Natural killer cell (primary cell): ENCODE measurements at regions not wholly inside any gene's neighbourhood (a gene's known extent, or its start where the extent isn't known, plus 50 kb on each side); places are given as distances from the start of the nearest gene placed in this dataset.

ENCODE experiments used
- ATAC-seq, 3 donors: fragments of 150-1000 bp in 2 of 3; fragments of 200-7000 bp in 1 of 3; cut with Tn5 transposase; 1 replicate in 1 of 3; 2 replicates in 2 of 3; pipeline ENCODE4 v1.10.0; 2021; ENCODE audit warnings: mild to moderate bottlenecking in 2 of 3, moderate library complexity in 2 of 3
- DNase-seq, 2 donors: peaks; one replicate each; pipeline versions ENCODE4 v3.0.0 to v3.0.0-alpha.2; 2013 to 2021; ENCODE audit warnings: mixed read lengths in 1 of 2
- H3K27ac ChIP-seq: one replicate; pipeline ENCODE4 v1.5.1; 2013; ENCODE audit warnings: mild to moderate bottlenecking, low read length
- H3K27me3 ChIP-seq: one replicate; pipeline ENCODE4 v1.6.1; 2013; ENCODE audit warnings: low read length; ENCODE audit not compliant: control insufficient read depth, insufficient read depth
- H3K36me3 ChIP-seq: one replicate; pipeline ENCODE4 v1.6.1; 2013; ENCODE audit warnings: low read length; ENCODE audit not compliant: control insufficient read depth, insufficient read depth
- H3K4me1 ChIP-seq: one replicate; pipeline ENCODE4 v1.6.1; 2013; ENCODE audit warnings: low read length; ENCODE audit not compliant: control insufficient read depth, insufficient read depth
- H3K4me3 ChIP-seq: one replicate; pipeline ENCODE4 v1.5.1; 2013; ENCODE audit warnings: low read length
- H3K9me3 ChIP-seq: one replicate; pipeline ENCODE4 v1.6.1; 2013; ENCODE audit warnings: low read length; ENCODE audit not compliant: control insufficient read depth, insufficient read depth
- H3K27ac Mint-ChIP-seq, 2 donors: one replicate each; pipeline ENCODE4 v1.8.0; 2022; ENCODE audit warnings: mild to moderate bottlenecking in 2 of 2, mixed read lengths in 2 of 2, moderate library complexity in 1 of 2
- H3K27me3 Mint-ChIP-seq, 2 donors: one replicate each; pipeline ENCODE4 v1.8.0; 2022; ENCODE audit warnings: low read depth in 2 of 2, mixed read lengths in 2 of 2
- H3K36me3 Mint-ChIP-seq: one replicate; pipeline ENCODE4 v1.8.0; 2022; ENCODE audit warnings: mixed read lengths
- H3K4me1 Mint-ChIP-seq, 2 donors: one replicate each; pipeline ENCODE4 v1.8.0; 2022; ENCODE audit warnings: mixed read lengths in 2 of 2
- H3K4me3 Mint-ChIP-seq: one replicate; pipeline ENCODE4 v1.8.0; 2022; ENCODE audit warnings: mild to moderate bottlenecking, moderate library complexity, mixed read lengths
- H3K9me3 Mint-ChIP-seq, 2 donors: one replicate each; pipeline ENCODE4 v1.8.0; 2022; ENCODE audit warnings: mixed read lengths in 2 of 2
- CTCF ChIP-seq: fragments of 200-600 bp; IDR thresholded peaks from one replicate; pipeline ENCODE4 v1.8.0; 2022; ENCODE audit warnings: antibody characterized with exemption
- WGBS: methylation state at CpG from one replicate; pipeline ENCODE4 v1.1.7; 2013; ENCODE audit warnings: missing lambda C conversion rate; ENCODE audit not compliant: insufficient coverage; 5-methylcytosine and 5-hydroxymethylcytosine counted together
- intact Hi-C: fragments of 100-400 bp; cut with micrococcal nuclease; formaldehyde crosslinking; loops from one replicate; pipeline ENCODE4 v1.14.2; 2022

- Mint-ChIP-seq H3K4me1 (no peaks in the 10 kb centered on the region), H3K4me3 (no peak overlapping the region), H3K27ac (no peak overlapping the region), H3K27me3 (peaks cover 14 to 19% of the 10 kb centered on the region in 2 donors), H3K36me3 (no peaks in the 10 kb centered on the region), H3K9me3 (no peaks in the 10 kb centered on the region)
- DNase-seq (no peak), ATAC-seq (no peak)
- TF ChIP-seq CTCF = no peak
- intact Hi-C loops = no loop called here
- Histone ChIP-seq H3K4me1 (no peaks in the 10 kb centered on the region), H3K36me3 (no peaks in the 10 kb centered on the region), H3K27ac (no peak overlapping the region), H3K9me3 (no peaks in the 10 kb centered on the region), H3K4me3 (no peak overlapping the region), H3K27me3 (no peaks in the 10 kb centered on the region)
- WGBS = 15% methylated on average over 2 of the region's 2 CpGs
Measured at GRCh38 chr9:99383536-99383935, 161.5 kb downstream of the SEC61B start.

GRCh38 chr9:99385215-99385614 lies 163.1 kb downstream of the SEC61B start:
- 89% methylated on average over 3 of the region's 4 CpGs for WGBS
- Histone ChIP-seq H3K4me1 (no peaks in the 10 kb centered on the region), H3K9me3 (no peaks in the 10 kb centered on the region), H3K27ac (no peak overlapping the region), H3K27me3 (no peaks in the 10 kb centered on the region), H3K36me3 (no peaks in the 10 kb centered on the region), H3K4me3 (no peak overlapping the region)
- no peak for DNase-seq
- TF ChIP-seq CTCF = no peak
- H3K4me3 Mint-ChIP-seq = no peak overlapping the region
- no peaks in the 10 kb centered on the region for H3K36me3 Mint-ChIP-seq
- H3K4me1 Mint-ChIP-seq = no peaks in the 10 kb centered on the region
- no peaks in the 10 kb centered on the region for H3K9me3 Mint-ChIP-seq
- ATAC-seq = no peak
- no peak overlapping the region for H3K27ac Mint-ChIP-seq
- H3K27me3 Mint-ChIP-seq = peaks cover 6 to 11% of the 10 kb centered on the region in 2 donors
- intact Hi-C loops = no loop called here

- no peak for ATAC-seq
- no peak for TF ChIP-seq CTCF
- no peak overlapping the region for H3K4me3 Mint-ChIP-seq
Measured at GRCh38 chr9:99385814-99386279, 163.8 kb downstream of the SEC61B start.

GRCh38 chr9:99387431-99387830 lies 165.3 kb downstream of the SEC61B start:
- H3K36me3 Mint-ChIP-seq = no peaks in the 10 kb centered on the region
- H3K27me3 Mint-ChIP-seq = peaks cover 4 to 11% of the 10 kb centered on the region in 2 donors
- no peak for ATAC-seq
- no peak for TF ChIP-seq CTCF
- H3K4me3 Mint-ChIP-seq = no peak overlapping the region
- H3K9me3 Mint-ChIP-seq = no peaks in the 10 kb centered on the region
- Histone ChIP-seq H3K27me3 (no peaks in the 10 kb centered on the region), H3K4me1 (no peaks in the 10 kb centered on the region), H3K4me3 (no peak overlapping the region), H3K9me3 (no peaks in the 10 kb centered on the region), H3K27ac (no peak overlapping the region), H3K36me3 (no peaks in the 10 kb centered on the region)
- 80% methylated on average over 1 of the region's 2 CpGs for WGBS
- H3K4me1 Mint-ChIP-seq = no peaks in the 10 kb centered on the region
- no peak overlapping the region for H3K27ac Mint-ChIP-seq
- intact Hi-C loops = no loop called here
- DNase-seq = no peak

More at GRCh38 chr9:99385814-99386279, 163.8 kb downstream of the SEC61B start:
- intact Hi-C loops = no loop called here
- no peaks in the 10 kb centered on the region for H3K9me3 Mint-ChIP-seq
- no peak overlapping the region for H3K4me3 ChIP-seq
- no peaks in the 10 kb centered on the region for H3K4me1 ChIP-seq
- no peaks in the 10 kb centered on the region for H3K36me3 Mint-ChIP-seq
- no peaks in the 10 kb centered on the region for H3K36me3 ChIP-seq
- 76% methylated on average over 5 of the region's 5 CpGs for WGBS
- no peak for DNase-seq
- H3K9me3 ChIP-seq = no peaks in the 10 kb centered on the region
- H3K27ac ChIP-seq = no peak overlapping the region
- no peaks in the 10 kb centered on the region for H3K4me1 Mint-ChIP-seq
- peaks cover 4 to 11% of the 10 kb centered on the region in 2 donors for H3K27me3 Mint-ChIP-seq
- no peaks in the 10 kb centered on the region for H3K27me3 ChIP-seq
- H3K27ac Mint-ChIP-seq = no peak overlapping the region
